ENCODE measurements at regions not wholly inside any gene's neighbourhood (a gene's known extent, or its start where the extent isn't known, plus 50 kb on each side); places are given as distances from the start of the nearest gene placed in this dataset.

GRCh38 chr22:35489239-35489638 is 51.4 kb upstream of the RASD2 start (continued):
- no peak for TF ChIP-seq AR (CRISPR knock-in tag; IDR thresholded peaks at IDR 0.05)

All from WTC11 (cell line).